Retina (tissue), 1 donor: ENCODE measurements at regions not wholly inside any gene's neighbourhood (a gene's known extent, or its start where the extent isn't known, plus 50 kb on each side); places are given as distances from the start of the nearest gene placed in this dataset.
A peak's percentile ranks its signal among the peaks of the same experiment; 100 is the strongest.
"Not testable (repeated sequence)": the region's sequence is repeated elsewhere in the genome, so short reads cannot be mapped to it uniquely, and the experiment has no call there.

Experiments
- DNase-seq: peaks from one replicate; pipeline ENCODE4 v3.0.0-alpha.2; 2016

DNA sequence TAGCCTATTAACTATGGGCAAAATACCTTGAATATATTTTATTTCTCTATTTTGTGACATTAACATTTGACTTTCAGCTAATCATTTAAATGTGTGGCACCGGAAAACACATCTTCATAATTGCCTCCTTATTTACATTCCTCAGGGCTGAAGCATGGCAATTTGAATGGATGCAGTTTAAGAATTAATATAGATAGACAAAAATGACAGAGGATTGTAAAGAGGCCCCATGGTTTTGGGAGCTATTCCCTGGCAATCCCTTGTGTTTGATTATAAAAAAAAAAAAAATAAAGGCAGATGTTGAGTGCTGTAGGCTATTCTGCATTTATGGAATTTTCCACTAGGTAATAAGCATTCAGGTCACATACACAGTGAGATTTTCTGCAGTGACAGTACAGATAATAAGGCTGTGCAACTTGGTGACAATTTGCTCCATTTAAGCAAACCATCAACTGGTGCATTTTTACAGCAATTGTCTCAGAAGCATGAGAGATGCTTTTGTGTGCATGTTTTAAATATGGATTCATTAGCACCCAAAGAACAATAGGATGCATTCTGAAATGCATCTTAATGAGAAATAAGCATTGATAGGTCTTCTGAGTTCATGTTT is 123.2 kb upstream of the SLC38A4 start:
- no peak for DNase-seq

DNA sequence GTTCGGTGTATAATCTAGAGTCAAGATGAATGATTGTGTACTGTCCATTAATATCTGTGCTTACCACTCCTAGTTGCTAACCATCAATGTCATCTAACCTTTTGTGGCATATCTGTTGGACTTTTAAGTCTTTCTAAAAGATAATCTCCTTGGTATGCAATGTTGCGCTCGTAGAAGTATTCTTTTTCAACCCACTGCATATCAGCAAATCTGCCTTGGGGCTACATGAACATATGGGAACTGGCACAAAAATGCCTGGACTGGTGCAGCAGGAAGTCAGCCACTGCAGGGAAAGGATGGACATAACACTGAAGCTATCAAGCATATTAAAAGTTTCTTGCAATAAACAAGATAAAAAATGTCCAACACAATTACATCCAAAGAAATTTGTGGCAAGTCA is 124.3 kb upstream of the SLC38A4 start:
- no peak for DNase-seq

DNA sequence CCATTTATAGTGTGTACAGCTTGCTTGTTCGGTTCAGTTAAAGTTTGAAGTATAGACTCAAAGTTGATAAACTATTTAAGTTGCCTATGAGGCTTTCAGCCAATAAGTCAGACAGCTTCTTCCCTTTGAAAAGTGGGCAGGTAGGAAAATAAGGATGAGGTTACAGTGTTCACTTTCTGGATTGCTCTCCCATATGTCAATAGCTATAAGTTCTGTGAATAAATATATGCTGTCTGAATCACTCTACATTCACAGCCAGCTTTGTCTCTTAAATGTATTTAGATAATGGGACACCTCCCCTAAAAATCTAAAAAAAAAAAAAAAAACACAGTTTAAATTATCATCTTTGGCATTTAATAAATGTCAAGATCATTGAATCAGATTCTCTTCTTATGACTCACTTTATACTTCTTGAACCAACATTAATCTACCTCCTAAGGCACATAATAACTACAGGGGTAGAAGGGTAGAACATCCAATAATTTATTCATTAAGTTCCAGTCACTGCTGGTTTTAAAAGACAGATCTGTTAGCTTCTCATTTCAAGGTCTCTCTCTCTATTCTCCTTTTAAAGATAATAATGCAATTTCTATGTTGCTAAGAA is 126.4 kb upstream of the PCED1B start:
- no peak for DNase-seq

DNA sequence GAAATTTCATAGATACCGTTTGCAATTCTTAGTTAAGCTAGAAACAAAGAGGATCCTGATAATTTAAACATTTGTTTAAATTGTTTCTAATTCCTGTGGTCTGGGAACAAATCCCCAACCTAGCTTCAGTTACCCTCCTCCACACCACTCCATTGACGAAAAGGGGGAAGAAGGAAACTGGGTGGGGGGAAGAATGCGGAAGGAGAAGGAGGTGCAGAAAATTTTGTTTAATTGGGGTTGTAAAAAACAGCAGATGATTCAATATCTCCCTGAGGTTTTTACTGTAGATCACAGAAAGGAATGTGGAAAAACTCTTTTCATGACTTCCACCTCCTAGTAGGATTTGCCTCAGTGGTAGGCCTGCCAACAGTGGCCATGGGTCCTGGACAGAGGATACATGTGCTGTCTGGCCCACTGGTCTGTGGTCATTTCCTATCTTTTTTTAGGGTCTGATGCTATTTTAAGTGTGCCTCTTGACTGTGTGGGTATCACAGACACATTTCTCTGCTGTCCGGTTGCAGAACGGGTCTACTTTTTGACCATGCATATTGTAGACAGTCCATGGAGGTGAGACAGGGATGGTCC is 122.9 kb upstream of the PCED1B start:
- DNase-seq = no peak

DNA sequence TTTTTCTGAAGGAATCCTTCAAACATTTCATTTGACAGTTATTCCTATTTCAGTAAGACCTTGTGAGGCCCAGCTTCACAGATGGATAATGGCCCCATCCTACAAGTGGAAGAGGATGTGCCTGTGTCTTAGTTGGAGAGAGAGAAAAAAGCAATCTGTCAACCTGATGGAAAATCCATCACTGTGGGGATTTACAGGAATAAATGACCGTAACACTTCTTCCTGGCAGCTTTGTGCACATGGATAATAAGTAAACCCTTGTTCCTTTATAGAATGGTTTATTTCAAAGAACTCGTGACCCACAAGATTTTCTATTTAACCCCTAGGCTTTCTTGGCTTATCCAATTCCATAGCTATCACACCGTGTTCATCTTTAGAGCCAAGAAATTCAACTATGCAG is 121.4 kb upstream of the PCED1B start:
- DNase-seq = no peak

DNA sequence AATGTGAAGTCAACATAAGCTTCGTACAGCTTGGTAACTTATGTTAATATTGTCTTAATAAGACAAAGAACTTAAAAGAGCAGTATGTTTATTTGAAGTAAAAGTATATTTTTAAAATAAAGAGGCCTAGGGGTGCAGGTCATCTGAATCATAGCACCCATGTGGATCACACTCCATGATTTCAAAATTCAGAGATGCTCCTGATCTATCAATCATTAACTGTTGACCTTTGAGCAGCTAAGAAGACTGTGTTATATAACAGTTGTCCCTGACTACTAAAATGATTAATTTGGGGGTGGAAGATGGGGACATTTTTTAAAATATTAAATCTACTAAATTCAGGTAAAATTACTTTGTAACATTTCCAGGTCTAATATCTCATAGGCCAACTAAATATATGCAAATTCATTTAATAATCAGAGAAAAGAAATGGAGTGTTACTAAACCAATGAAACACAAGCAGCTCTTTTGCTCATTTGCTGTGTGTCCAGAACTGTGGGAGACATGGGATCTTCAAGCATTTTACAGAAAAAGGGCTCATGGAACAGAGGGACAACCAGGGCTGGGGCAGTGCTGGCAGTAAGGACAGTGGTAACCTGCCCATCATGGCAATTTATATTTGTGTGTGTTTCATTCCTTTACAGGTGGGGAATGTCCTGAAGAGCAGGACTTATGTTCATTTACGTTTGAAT is 120.7 kb upstream of the PCED1B start:
- no peak for DNase-seq

DNA sequence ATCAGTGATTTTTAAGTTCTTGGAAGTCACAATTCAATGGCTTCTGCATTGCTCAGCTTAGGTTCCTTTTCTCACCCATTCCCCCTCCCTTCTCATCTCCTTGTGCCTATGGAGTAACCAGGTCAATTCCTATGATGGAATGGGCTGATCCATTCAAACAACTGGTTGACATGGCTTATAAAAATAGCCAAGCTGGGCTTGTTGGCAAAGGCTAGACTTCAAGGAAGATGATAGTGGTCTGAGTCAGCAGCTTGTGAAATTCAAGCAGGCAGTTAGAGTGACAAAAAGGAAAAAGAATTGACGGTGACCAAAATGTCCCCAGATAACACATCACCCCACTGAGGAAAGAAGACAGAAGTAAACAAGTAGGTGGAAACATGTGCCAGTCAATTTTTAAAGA is 119.9 kb upstream of the PCED1B start:
- no peak for DNase-seq

DNA sequence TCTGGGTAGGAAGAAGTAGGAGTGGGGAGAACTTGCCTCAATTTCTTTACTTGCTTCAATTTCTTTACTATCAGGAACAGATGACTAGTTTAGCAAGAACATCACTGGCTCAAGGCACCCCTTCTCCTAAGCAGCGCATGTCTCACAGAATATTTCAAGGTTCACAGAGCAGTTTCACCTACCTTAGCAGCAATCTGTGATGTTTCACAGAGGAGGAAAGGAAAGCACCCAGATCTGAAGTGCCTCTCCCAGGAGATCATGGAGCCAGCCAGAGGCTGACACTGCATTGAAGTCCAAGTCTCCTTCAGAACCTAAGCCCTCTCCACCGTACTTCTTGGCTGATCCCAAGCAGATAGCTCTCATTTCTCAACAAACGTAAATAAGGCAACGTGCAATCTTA is 118.7 kb upstream of the PCED1B start:
- no peak for DNase-seq

DNA sequence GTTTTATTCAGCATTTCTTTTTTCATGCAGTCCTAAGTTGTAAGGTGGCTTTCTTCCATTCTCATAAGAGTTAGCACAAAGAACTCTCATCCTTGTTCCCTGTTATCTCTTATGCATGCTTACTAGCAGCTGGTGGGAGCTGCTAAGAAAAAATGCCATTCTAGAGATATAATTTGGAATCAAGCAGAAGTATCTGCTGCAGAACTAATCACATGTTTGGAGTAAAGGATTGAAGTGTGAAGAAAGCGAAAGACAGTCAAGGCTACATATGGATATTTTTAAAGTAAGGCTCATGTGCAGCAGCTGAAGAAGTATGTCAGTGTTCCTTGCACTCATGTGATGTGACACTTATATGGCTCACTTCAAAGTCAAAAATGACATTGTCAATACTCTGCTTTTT is 116.2 kb upstream of the PCED1B start:
- DNase-seq = no peak

DNA sequence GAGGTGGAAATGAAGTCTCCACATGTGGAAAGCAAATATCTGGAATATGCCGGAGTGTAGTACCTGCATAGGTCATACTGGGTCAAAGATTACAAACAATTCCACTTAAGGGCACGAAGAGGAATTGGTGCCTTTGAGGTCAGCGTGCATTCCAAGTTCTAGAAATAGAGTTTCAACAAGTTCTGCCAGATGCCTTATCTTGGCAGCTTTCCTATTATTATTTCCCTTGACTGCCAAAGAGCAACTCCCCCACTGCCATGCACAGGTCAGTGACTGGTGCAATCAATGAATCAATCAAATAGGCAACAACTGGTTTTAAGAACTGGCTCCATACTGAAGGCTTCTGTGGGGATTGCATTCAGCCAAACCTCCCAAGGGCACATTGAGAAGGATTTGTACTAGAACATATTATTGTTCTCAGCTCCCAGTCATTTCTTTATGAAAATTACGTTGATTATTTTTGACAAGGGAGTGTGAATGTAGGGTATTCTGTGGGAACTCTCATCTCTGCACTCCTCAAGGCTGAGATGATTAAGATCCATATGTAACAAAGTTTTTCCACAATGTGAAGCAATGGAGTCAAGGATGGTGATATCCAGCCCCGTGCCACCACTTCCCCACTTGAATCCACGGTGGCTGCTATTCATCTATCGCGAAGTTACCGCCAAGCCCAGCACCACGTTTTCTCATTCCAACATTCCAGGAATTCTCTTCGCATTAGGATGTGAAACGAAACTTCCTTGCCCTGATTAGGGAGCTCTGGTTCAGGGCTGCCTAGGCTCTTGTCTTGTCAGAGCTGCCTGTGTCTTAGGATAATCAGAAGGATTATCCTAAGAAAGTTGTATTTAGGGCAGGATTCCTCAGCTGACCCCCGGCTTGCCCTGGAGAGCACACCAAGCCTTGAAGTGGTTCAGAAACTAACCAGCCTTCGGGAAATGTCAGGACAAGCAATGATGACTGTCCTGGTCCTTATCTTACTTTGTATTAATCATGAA is 115.1 kb upstream of the PCED1B start:
- DNase-seq = peak; percentile 44

DNA sequence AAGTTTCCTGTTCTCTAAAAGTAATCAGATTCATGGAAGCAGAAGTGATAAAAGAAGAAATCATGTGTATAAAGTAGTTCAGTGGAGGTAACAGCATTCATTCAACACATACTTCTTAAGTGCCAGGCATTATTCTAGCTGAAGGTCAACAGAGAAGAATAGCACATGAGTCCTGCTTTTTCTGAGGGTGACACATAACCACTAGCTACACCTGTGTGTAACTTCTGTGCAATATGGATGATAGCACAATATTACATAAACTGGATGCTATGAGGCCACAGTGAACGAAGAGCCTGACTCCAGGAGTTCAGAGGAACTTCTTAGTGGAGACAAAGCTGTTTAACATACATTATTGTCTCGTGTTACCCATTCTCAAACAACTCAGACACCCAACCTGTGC is 114.3 kb upstream of the PCED1B start:
- DNase-seq = no peak

DNA sequence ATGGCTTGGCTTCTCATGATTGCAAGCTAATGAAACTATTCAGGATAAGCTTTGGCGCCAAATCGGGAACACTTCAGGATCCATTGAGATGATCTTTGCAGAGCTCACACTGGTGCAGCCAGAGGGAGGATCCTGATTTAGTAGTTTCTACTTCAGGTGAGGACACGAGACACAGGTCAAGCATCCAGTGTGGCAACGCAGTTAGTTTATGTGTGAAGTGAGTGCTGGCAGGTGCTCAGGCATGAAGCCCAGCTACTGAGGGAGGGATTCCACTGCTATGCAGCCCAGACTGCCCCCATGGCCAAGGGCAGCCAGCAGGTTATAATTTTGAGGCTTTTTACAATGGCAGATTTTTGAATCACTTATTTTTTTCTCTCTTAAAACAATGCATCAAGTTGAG is 113.5 kb upstream of the PCED1B start:
- DNase-seq = no peak

DNA sequence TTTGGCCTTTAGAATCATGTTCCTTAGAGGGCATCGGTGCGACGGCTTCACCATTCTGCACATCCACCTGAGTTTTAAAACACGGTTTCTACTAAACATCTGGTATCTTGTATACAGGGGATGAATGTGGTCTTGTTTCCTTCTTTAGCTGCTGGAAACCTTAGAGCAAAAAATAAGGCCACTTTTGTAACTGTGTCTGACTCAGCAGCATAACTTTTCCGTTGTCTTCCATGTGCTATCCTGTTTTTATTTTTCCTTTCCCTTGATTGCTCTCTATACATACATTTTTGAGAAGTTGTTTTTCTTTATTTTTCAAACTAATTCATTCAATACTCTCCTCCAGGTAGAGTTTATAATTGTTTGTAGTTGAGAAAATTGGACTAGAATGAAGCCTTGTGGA is 108.8 kb upstream of the PCED1B start:
- DNase-seq = no peak

DNA sequence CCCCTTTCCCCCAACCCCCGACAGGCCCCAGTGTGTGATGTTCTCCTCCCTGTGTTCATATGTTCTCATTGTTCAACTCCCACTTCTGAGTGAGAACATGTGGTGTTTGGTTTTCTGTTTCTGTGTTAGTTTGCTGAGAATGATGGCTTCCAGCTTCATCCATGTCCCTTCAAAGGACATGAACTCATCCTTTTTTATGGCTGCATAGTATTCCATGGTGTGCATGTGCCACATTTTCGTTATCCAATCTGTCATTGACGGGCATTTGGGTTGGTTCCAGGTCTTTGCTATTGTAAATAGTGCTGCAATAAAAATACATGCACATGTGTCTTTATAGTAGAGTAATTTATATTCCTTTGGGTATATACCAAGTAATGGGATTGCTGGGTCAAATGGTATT is 105.5 kb upstream of the PCED1B start:
- DNase-seq = not testable (repeated sequence)

DNA sequence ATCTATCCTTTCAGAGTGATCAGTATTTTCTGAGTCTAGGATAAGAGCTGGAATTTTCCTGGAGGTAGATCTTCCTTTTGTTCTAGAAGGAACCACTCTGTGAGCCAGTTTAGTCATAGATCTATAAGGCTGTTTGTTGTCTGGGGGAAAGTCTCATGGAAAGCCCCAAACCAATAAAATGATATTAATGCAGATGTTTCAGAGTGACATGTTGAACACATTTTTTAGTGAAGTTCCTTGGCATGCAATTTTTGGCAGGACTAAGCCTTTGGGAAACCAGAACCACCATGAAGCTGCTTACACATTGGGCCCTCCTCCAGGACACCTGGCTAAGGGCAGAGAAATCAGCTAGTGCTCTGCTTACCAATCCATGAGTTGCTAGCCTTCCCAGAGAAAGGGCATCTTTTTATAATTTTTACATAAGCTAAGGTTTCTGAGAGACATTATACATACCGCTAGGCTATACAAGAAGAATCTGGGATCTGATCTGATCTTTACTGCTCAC is 101.5 kb upstream of the PCED1B start:
- no peak for DNase-seq

DNA sequence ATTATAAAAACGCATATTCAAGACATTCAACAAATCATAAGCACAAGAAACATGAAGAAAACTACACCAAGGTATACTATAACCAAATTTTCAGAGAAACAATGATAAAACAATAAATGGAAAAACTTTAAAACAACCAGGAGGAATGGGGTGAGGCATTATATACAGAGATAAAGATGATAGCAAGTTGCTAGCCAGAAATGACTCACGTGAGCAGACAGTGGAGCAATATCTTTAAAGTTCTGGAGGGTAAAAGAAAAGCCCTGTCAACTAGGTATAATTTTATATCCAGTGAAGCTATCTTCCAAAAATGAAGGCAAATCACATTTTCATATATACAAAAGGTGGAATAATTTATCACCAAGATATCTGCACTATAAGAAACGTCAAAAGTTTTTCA is 97.8 kb upstream of the PCED1B start:
- no peak for DNase-seq

DNA sequence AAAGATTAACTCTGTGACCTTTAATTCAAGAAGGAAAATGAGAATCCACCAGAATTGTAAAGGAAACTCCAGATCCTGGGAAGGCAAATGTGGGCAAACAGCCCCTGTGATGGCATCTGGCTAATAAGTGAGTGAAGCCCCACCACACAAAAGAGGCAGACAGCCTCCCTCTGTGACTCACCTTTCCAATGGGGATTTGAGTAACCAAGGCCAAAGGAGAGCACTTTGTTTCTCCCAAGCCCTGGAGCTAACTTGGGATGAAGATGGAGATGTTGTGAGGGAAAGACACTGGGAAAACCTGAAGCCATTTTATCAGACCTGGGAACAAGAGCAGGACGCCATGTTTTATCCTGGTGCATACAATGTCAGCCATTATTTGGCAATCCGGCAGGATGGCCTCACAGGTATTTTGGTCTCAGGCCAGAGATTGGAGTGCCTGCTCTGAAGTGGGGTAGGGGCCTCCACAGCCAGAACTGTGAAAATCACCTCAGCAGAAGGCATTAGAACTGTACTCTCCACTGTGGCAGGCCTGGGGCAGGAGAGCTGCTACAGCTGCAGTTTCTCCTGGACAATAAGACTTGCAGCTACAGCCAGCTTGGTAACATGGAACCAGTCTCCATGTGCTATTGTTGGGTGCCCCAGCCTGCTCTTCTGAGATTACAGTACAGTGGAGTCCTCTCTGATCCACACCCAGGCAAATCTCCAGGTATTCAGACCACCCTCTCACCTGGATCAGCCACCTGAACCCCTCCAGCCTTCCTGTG is 96.6 kb upstream of the PCED1B start:
- DNase-seq = no peak

DNA sequence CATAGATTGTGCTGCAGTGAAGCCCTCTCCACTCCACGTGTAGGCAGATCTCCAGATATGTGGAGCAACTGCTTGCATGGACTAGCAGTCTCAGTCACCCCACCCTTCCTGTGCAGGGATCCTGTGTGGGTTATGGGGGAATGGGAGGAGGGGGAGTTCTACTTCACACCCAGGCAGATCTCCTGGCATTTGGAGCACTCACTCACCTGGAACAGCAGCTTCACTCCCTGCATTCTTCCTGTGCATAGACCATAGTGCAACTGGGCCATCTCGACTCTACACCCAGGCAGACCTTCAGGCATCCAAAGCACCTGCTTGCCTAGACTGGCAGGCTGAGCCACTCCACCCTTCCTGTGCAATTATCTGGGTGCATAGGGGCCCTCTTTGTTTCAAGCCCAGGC is 96.0 kb upstream of the PCED1B start:
- DNase-seq = no peak

DNA sequence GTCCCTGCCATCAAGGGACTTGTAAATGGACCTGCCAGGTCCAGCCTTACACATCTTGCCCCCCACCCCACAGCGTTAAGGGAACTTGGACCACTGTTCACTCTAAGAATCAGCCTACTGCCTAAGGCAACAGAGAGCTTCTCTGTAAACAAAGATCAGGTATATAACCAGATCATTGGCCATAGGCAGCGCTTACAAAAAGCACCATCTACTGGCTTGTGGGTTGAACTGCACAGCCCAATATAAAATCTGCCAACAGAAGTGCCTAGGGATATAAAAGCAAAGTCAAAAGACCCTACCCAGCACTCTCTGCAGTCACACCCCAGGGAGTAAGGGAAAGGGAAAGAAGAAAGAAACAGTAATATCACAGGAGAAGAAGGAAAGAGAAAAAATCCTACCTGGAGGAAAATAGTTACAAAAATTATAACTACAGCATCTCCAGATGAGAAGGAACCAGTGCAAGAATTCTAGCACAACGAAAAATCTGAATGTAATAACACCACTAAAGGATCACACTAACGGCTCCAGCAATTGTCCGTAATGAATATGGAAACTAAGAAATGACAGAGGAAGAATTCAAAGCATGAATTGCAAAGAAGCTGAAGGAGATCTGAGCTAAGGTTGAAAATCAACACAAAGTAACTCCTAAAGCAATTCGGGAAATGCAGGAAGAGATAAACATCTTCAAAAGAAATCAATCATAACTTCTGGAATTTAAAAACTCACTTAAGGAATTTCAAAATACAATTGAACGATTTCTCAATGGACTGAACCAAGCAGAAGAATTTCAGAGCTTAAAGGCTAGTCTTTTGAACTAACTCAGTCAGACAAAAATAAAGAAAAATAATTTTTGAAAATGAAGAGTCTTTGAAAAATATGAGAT is 95.2 kb upstream of the PCED1B start:
- peak; percentile 43 for DNase-seq

DNA sequence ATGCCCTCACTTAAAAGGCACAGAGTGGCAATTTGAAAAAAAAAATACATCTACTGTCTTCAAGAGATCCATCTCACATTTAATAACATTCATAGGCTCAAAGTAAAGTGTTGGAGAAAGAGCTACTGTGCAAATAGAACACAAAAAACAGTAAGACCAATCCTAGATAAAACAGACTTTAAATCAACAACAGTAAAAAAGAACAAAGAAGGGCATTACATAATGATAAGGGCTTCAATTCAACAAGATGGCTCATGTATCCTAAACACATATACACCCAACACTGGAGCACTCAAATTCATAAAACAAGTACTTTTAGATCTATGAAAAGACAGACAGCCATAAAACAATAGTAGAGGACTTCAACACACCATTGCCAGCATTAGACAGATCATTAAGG is 93.6 kb upstream of the PCED1B start:
- no peak for DNase-seq

DNA sequence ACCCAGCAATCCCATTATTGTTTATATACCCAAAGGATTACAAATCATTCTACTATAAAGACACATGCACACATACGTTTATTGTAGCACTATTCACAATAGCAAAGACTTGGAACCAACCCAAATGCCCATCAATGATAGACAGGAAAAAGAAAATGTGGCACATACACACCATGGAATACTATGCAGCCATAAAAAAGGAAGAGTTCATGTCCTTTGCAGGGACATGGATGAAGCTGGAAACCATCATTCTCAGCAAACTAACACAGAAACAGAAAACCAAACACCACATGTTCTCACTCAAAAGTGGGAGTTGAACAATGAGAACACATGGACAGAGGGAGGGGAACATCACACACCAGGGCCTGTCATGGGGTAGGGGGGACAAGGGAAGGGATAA is 91.3 kb upstream of the PCED1B start:
- DNase-seq = not testable (repeated sequence)
